Vagina (tissue), 2 donors: ENCODE measurements at regions not wholly inside any gene's neighbourhood (a gene's known extent, or its start where the extent isn't known, plus 50 kb on each side); places are given as distances from the start of the nearest gene placed in this dataset.

Source experiments
- CTCF ChIP-seq, 3 experiments: fragments of 450-650 bp in 2 of 3; fragments of 200-600 bp in 1 of 3; sonication (generic) in 1 of 3; IDR thresholded peaks; one replicate each; pipeline ENCODE4 v1.5.1; 2017 to 2019; ENCODE audit warnings: antibody characterized with exemption in 3 of 3, mild to moderate bottlenecking in 2 of 3, moderate library complexity in 2 of 3
- POLR2AphosphoS5 ChIP-seq, 2 donors: sonication (generic); formaldehyde crosslinking; IDR thresholded peaks; one replicate each; pipeline ENCODE4 v1.9.0; 2017; ENCODE audit warnings: antibody characterized with exemption in 2 of 2, mild to moderate bottlenecking in 2 of 2, low read depth in 1 of 2; ENCODE audit not compliant: insufficient read depth in 1 of 2

- TF ChIP-seq CTCF (IDR thresholded peaks at IDR 0.05) (no peak), POLR2AphosphoS5 (IDR thresholded peaks at IDR 0.05; ENCODE audit: insufficient read depth in 1 of 2, low read depth in 1 of 2) (no peak)
These were observed 190.8 kb upstream of the AJAP1 start for GRCh38 chr1:4463631-4464030.
